WTC11 (cell line): ENCODE measurements at regions not wholly inside any gene's neighbourhood (a gene's known extent, or its start where the extent isn't known, plus 50 kb on each side); places are given as distances from the start of the nearest gene placed in this dataset.

ENCODE experiments used
- ATAC-seq: fragments of 200-7000 bp; cut with Tn5 transposase; 2 replicates; pipeline ENCODE4 v1.10.0; 2021; ENCODE audit warnings: mild to moderate bottlenecking, moderate library complexity
- CTCF ChIA-PET: fragments of 300-600 bp; sonication (Branson Sonifier 250); formaldehyde crosslinking; loops from one replicate; lab custom pipeline; 2021; ENCODE audit warnings: antibody characterized with exemption; lab: Charles Lee
- POLR2A ChIA-PET: fragments of 350-600 bp; sonication (Branson Sonifier 250); formaldehyde crosslinking; loops from one replicate; lab custom pipeline; 2021; ENCODE audit warnings: antibody characterized with exemption; lab: Charles Lee
- DNase-seq: peaks from one replicate; pipeline ENCODE4 v3.0.0; 2021; ENCODE audit warnings: low spot score
- H3K27ac Mint-ChIP-seq: 2 replicates; pipeline ENCODE4 v1.8.0; 2021; ENCODE audit warnings: mixed read lengths
- H3K27me3 Mint-ChIP-seq: 2 replicates; pipeline ENCODE4 v1.8.0; 2021; ENCODE audit warnings: low read depth, mild to moderate bottlenecking, moderate library complexity, mixed read lengths
- H3K36me3 Mint-ChIP-seq: 2 replicates; pipeline ENCODE4 v1.8.0; 2021; ENCODE audit warnings: mixed read lengths
- H3K4me1 Mint-ChIP-seq: 2 replicates; pipeline ENCODE4 v1.8.0; 2022; ENCODE audit warnings: mixed read lengths
- H3K4me3 Mint-ChIP-seq: 2 replicates; pipeline ENCODE4 v1.8.0; 2021; ENCODE audit warnings: mild to moderate bottlenecking, moderate library complexity, mixed read lengths
- H3K9me3 Mint-ChIP-seq: 2 replicates; pipeline ENCODE4 v1.8.0; 2021; ENCODE audit warnings: mixed read lengths
- CDX4 ChIP-seq: fragments of 250-450 bp; sonication (Bioruptor Pico); IDR thresholded peaks from 2 replicates; pipeline ENCODE4 v1.9.0; 2021; ENCODE audit warnings: moderate library complexity, mild to moderate bottlenecking, inconsistent platforms, borderline replicate concordance
- CREM ChIP-seq: sonication (generic); formaldehyde crosslinking; IDR thresholded peaks from 2 replicates; pipeline ENCODE4 v1.8.1; 2022; ENCODE audit warnings: mild to moderate bottlenecking, missing genetic modification reagents, moderate library complexity
- E2F4 ChIP-seq: sonication (generic); formaldehyde crosslinking; IDR thresholded peaks from 2 replicates; pipeline ENCODE4 v1.8.1; 2022; ENCODE audit warnings: low read depth, mild to moderate bottlenecking, moderate library complexity, missing genetic modification reagents, borderline replicate concordance
- FOXP4 ChIP-seq: sonication (generic); formaldehyde crosslinking; IDR thresholded peaks from 2 replicates; pipeline ENCODE4 v1.8.0; 2022; ENCODE audit warnings: mild to moderate bottlenecking, missing genetic modification reagents
- GTF2I ChIP-seq: fragments of 250-450 bp; sonication (Bioruptor Pico); conservative IDR thresholded peaks from 2 replicates; pipeline ENCODE4 v1.4.0; 2021; ENCODE audit warnings: mild to moderate bottlenecking
- HMGA2 ChIP-seq: fragments of 250-450 bp; sonication (Bioruptor Pico); IDR thresholded peaks from 2 replicates; pipeline ENCODE4 v1.4.0; 2021; ENCODE audit warnings: mild to moderate bottlenecking, moderate library complexity
- HMGXB4 ChIP-seq: sonication (generic); formaldehyde crosslinking; IDR thresholded peaks from 2 replicates; pipeline ENCODE4 v1.8.1; 2023; ENCODE audit warnings: mild to moderate bottlenecking, moderate library complexity, missing genetic modification reagents
- IRF2 ChIP-seq: sonication (generic); formaldehyde crosslinking; IDR thresholded peaks from 2 replicates; pipeline ENCODE4 v1.8.0; 2022; ENCODE audit warnings: low read depth, missing genetic modification reagents, borderline replicate concordance
- NFATC4 ChIP-seq: fragments of 250-450 bp; sonication (Bioruptor Pico); IDR thresholded peaks from 2 replicates; pipeline ENCODE4 v1.9.0; 2021; ENCODE audit warnings: mild to moderate bottlenecking
- NFYB ChIP-seq: sonication (generic); formaldehyde crosslinking; conservative IDR thresholded peaks from 2 replicates; pipeline ENCODE4 v1.8.0; 2022; ENCODE audit warnings: low read depth, missing genetic modification reagents
- NR3C1 ChIP-seq: sonication (generic); formaldehyde crosslinking; conservative IDR thresholded peaks from 2 replicates; pipeline ENCODE4 v1.8.1; 2023; ENCODE audit warnings: low read depth, mild to moderate bottlenecking, missing genetic modification reagents
- PREB ChIP-seq: sonication (generic); formaldehyde crosslinking; IDR thresholded peaks from 2 replicates; pipeline ENCODE4 v1.8.1; 2022; ENCODE audit warnings: mild to moderate bottlenecking, missing genetic modification reagents, moderate library complexity, borderline replicate concordance
- RELA ChIP-seq: sonication (generic); formaldehyde crosslinking; IDR thresholded peaks from 2 replicates; pipeline ENCODE4 v1.8.1; 2022; ENCODE audit warnings: missing genetic modification reagents, mild to moderate bottlenecking, borderline replicate concordance
- RORB ChIP-seq: fragments of 250-450 bp; sonication (Bioruptor Pico); IDR thresholded peaks from 2 replicates; pipeline ENCODE4 v1.9.0; 2021; ENCODE audit warnings: mild to moderate bottlenecking
- SMAD3 ChIP-seq: sonication (generic); formaldehyde crosslinking; IDR thresholded peaks from 2 replicates; pipeline ENCODE4 v1.8.0; 2022; ENCODE audit warnings: missing genetic modification reagents, mild to moderate bottlenecking, borderline replicate concordance
- SMAD4 ChIP-seq: sonication (generic); formaldehyde crosslinking; IDR thresholded peaks from 2 replicates; pipeline ENCODE4 v1.8.0; 2022; ENCODE audit warnings: mild to moderate bottlenecking, missing genetic modification reagents
- TCF7 ChIP-seq: sonication (generic); formaldehyde crosslinking; IDR thresholded peaks from 2 replicates; pipeline ENCODE4 v1.8.0; 2022; ENCODE audit warnings: mild to moderate bottlenecking, low read depth, missing genetic modification reagents, moderate library complexity
- ZNF121 ChIP-seq: sonication (generic); formaldehyde crosslinking; IDR thresholded peaks from 2 replicates; pipeline ENCODE4 v1.8.0; 2023; ENCODE audit warnings: missing genetic modification reagents
- ZNF232 ChIP-seq: sonication (generic); formaldehyde crosslinking; IDR thresholded peaks from 2 replicates; pipeline ENCODE4 v1.8.0; 2022; ENCODE audit warnings: mild to moderate bottlenecking, missing genetic modification reagents
- ZNF317 ChIP-seq: sonication (generic); formaldehyde crosslinking; IDR thresholded peaks from 2 replicates; pipeline ENCODE4 v1.8.1; 2023; ENCODE audit warnings: low read depth, mild to moderate bottlenecking, moderate library complexity, missing genetic modification reagents, borderline replicate concordance
- ZNF396 ChIP-seq: fragments of 250-450 bp; sonication (Bioruptor Pico); IDR thresholded peaks from 2 replicates; pipeline ENCODE4 v1.8.0; 2021; ENCODE audit warnings: mild to moderate bottlenecking, moderate library complexity, borderline replicate concordance
- ZNF416 ChIP-seq: fragments of 250-450 bp; sonication (Bioruptor Pico); IDR thresholded peaks from 2 replicates; pipeline ENCODE4 v1.9.0; 2021; ENCODE audit warnings: mild to moderate bottlenecking, inconsistent platforms
- ZNF532 ChIP-seq: fragments of 250-450 bp; sonication (Bioruptor Pico); IDR thresholded peaks from 2 replicates; pipeline ENCODE4 v1.9.0; 2021; ENCODE audit warnings: mild to moderate bottlenecking, borderline replicate concordance
- ZSCAN18 ChIP-seq: fragments of 250-450 bp; sonication (Bioruptor Pico); IDR thresholded peaks from 2 replicates; pipeline ENCODE4 v2.1.2; 2022; ENCODE audit warnings: mild to moderate bottlenecking, moderate library complexity

- Mint-ChIP-seq H3K4me3 (no peak overlapping the region), H3K4me1 (peaks cover 8% of the 10 kb centered on the region), H3K9me3 (peaks cover 3% of the 10 kb centered on the region; the same call in 1 of the 2 replicates), H3K36me3 (no peaks in the 10 kb centered on the region), H3K27me3 (no peaks in the 10 kb centered on the region; the same call in 1 of the 2 replicates), H3K27ac (no peak overlapping the region)
- CTCF ChIA-PET, result no interaction called here
- TF ChIP-seq ZNF317 (CRISPR knock-in tag) (no peak), FOXP4 (CRISPR knock-in tag) (no peak), RELA (CRISPR knock-in tag) (no peak), SMAD4 (CRISPR knock-in tag) (no peak), ZNF232 (no peak), E2F4 (CRISPR knock-in tag) (no peak), TCF7 (no peak), ZSCAN18 (no peak), RORB (CRISPR knock-in tag) (no peak), IRF2 (CRISPR knock-in tag) (no peak), CDX4 (no peak), SMAD3 (CRISPR knock-in tag) (no peak), PREB (CRISPR knock-in tag) (no peak), NFATC4 (CRISPR knock-in tag) (no peak)
- ATAC-seq, result no peak
- POLR2A ChIA-PET, result no interaction called here
- DNase-seq, result no peak
Observed at GRCh38 chr18:75785206-75785605, 357.7 kb upstream of the SMIM21 start.

GRCh38 chr18:75784390-75784789 is 356.9 kb upstream of the SMIM21 start:
- POLR2A ChIA-PET, result no interaction called here
- Mint-ChIP-seq H3K4me3 (no peak overlapping the region), H3K27ac (no peak overlapping the region), H3K9me3 (peaks cover 3% of the 10 kb centered on the region; the same call in 1 of the 2 replicates), H3K36me3 (no peaks in the 10 kb centered on the region), H3K27me3 (no peaks in the 10 kb centered on the region), H3K4me1 (peaks cover 8% of the 10 kb centered on the region)
- DNase-seq (no peak), ATAC-seq (no peak)
- CTCF ChIA-PET, result interaction anchor here (0.6 kb wide), 1 partner anchor 53 kb away, joined by 4 read pairs; no protein-coding TSS in a partner anchor
- TF ChIP-seq ZNF416 (no peak), ZNF121 (CRISPR knock-in tag) (no peak), CREM (CRISPR knock-in tag) (no peak), NFATC4 (CRISPR knock-in tag) (no peak), NR3C1 (CRISPR knock-in tag) (no peak), HMGA2 (no peak), NFYB (CRISPR knock-in tag) (no peak), HMGXB4 (CRISPR knock-in tag) (no peak), ZNF532 (CRISPR knock-in tag) (no peak), SMAD3 (CRISPR knock-in tag) (no peak), IRF2 (CRISPR knock-in tag) (no peak), ZNF396 (CRISPR knock-in tag) (no peak), SMAD4 (CRISPR knock-in tag) (no peak), GTF2I (CRISPR knock-in tag) (no peak)
